Esophagus muscularis mucosa (tissue), 4 donors: ENCODE measurements at regions not wholly inside any gene's neighbourhood (a gene's known extent, or its start where the extent isn't known, plus 50 kb on each side); places are given as distances from the start of the nearest gene placed in this dataset.

Experiments
- DNase-seq: peaks from one replicate; pipeline ENCODE4 v3.0.0-alpha.2; 2017; ENCODE audit errors: extremely low spot score
- H3K27ac ChIP-seq, 4 donors: fragments of 200-600 bp; sonication (generic); replicated peaks in 1 of 4; 1 replicate in 3 of 4; 2 replicates in 1 of 4; pipeline ENCODE4 v1.5.1; 2016 to 2019; ENCODE audit warnings: mild to moderate bottlenecking in 1 of 4
- H3K27me3 ChIP-seq, 4 donors: fragments of 200-600 bp; sonication (generic); one replicate each; pipeline versions ENCODE4 v1.5.1 to v1.6.0; 2016 to 2019
- H3K36me3 ChIP-seq, 4 donors: fragments of 200-600 bp; sonication (generic); one replicate each; pipeline ENCODE4 v1.5.1; 2016 to 2019
- H3K4me1 ChIP-seq, 4 donors: fragments of 200-600 bp; sonication (generic); one replicate each; pipeline ENCODE4 v1.5.1; 2016 to 2019
- H3K4me3 ChIP-seq, 4 donors: fragments of 200-600 bp; sonication (generic); 1 replicate in 2 of 4; 2 replicates in 2 of 4; pipeline ENCODE4 v1.5.1; 2016 to 2019; ENCODE audit warnings: mild to moderate bottlenecking in 4 of 4, moderate library complexity in 1 of 4
- H3K9me3 ChIP-seq, 4 donors: fragments of 200-600 bp; sonication (generic); 1 replicate in 3 of 4; 2 replicates in 1 of 4; pipeline ENCODE4 v1.5.1; 2016 to 2019
- CTCF ChIP-seq, 3 experiments: fragments of 200-600 bp in 2 of 3; fragments of 450-650 bp in 1 of 3; sonication (generic) in 2 of 3; IDR thresholded peaks; one replicate each; pipeline ENCODE4 v1.5.1; 2017 to 2019; ENCODE audit warnings: antibody characterized with exemption in 3 of 3, mild to moderate bottlenecking in 2 of 3, moderate library complexity in 1 of 3
- EP300 ChIP-seq: sonication (generic); formaldehyde crosslinking; IDR thresholded peaks from one replicate; pipeline ENCODE4 v1.6.1; 2017; ENCODE audit warnings: antibody characterized with exemption
- POLR2A ChIP-seq: fragments of 450-650 bp; IDR thresholded peaks from one replicate; pipeline ENCODE4 v1.6.1; 2017; ENCODE audit warnings: antibody characterized with exemption, moderate library complexity, mild to moderate bottlenecking, low read depth
- POLR2AphosphoS5 ChIP-seq, 2 donors: sonication (generic); formaldehyde crosslinking; IDR thresholded peaks; one replicate each; pipeline ENCODE4 v1.6.1; 2017; ENCODE audit warnings: antibody characterized with exemption in 2 of 2
- WGBS: methylation state at CpG from one replicate; pipeline ENCODE4 v1.1.5; 2018; 5-methylcytosine and 5-hydroxymethylcytosine counted together
- intact Hi-C: fragments of 100-400 bp; cut with DNase I; formaldehyde crosslinking; loops from one replicate; pipeline ENCODE4 v1.15.1; 2023

- 47% methylated on average over 3 of the region's 3 CpGs for WGBS
- Histone ChIP-seq H3K27me3 (no peaks in the 10 kb centered on the region), H3K9me3 (no peaks in the 10 kb centered on the region), H3K36me3 (no peaks in the 10 kb centered on the region), H3K4me3 (no peak overlapping the region), H3K4me1 (no peaks in the 10 kb centered on the region), H3K27ac (no peak overlapping the region)
- no peak for DNase-seq
- TF ChIP-seq EP300 (no peak), CTCF (IDR thresholded peaks at IDR 0.05) (no peak), POLR2A (no peak), POLR2AphosphoS5 (IDR thresholded peaks at IDR 0.05) (no peak)
- intact Hi-C loops, result no loop called here
Observed at GRCh38 chr2:126302043-126302442, 353.9 kb upstream of the GYPC start.

- TF ChIP-seq CTCF (IDR thresholded peaks at IDR 0.05) (no peak), EP300 (no peak), POLR2A (no peak), POLR2AphosphoS5 (IDR thresholded peaks at IDR 0.05) (no peak)
- no peaks in the 10 kb centered on the region for H3K9me3 ChIP-seq
- DNase-seq, result no peak
- WGBS, result 65% methylated on average over 5 of the region's 5 CpGs
- H3K27me3 ChIP-seq, result no peaks in the 10 kb centered on the region
- no peaks in the 10 kb centered on the region for H3K4me1 ChIP-seq
- intact Hi-C loops, result no loop called here
- H3K36me3 ChIP-seq, result no peaks in the 10 kb centered on the region
- H3K4me3 ChIP-seq, result no peak overlapping the region
- H3K27ac ChIP-seq, result no peak overlapping the region
Observed at GRCh38 chr2:126303113-126303512, 352.8 kb upstream of the GYPC start.

GRCh38 chr2:126304154-126304553 lies 351.8 kb upstream of the GYPC start:
- 87% methylated on average over 2 of the region's 2 CpGs for WGBS
- intact Hi-C loops, result no loop called here
- H3K36me3 ChIP-seq, result no peaks in the 10 kb centered on the region
- H3K4me3 ChIP-seq, result no peak overlapping the region
- no peak overlapping the region for H3K27ac ChIP-seq
- DNase-seq, result no peak
- H3K9me3 ChIP-seq, result no peaks in the 10 kb centered on the region
- no peaks in the 10 kb centered on the region for H3K4me1 ChIP-seq
- H3K27me3 ChIP-seq, result no peaks in the 10 kb centered on the region
- no peak for TF ChIP-seq CTCF (IDR thresholded peaks at IDR 0.05)
- no peak for TF ChIP-seq POLR2A
- TF ChIP-seq POLR2AphosphoS5 (IDR thresholded peaks at IDR 0.05), result no peak
- TF ChIP-seq EP300, result no peak

DNA sequence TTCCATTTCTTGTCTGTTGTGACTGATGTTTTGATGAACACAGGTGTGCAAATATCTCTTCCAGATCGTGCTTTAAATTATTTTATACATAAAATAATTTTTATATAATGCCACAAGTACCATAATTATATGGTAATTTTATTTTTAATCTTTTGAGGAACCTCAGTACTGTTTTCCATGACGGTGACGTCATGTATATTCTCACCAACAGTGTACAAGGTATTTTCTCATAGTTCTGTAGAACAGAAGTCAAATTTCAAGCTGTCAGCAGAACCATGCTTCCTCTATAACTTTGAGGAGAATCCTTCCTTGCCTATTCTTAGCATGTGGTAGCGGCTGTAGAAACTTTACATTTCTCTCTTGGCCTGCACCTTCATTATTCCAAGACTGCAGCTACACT lies 349.4 kb upstream of the GYPC start:
- no peak for DNase-seq
- no peak overlapping the region for H3K27ac ChIP-seq
- WGBS, result 90% methylated on average over 4 of the region's 4 CpGs
- H3K27me3 ChIP-seq, result no peaks in the 10 kb centered on the region
- intact Hi-C loops, result no loop called here
- TF ChIP-seq CTCF (IDR thresholded peaks at IDR 0.05), result no peak
- TF ChIP-seq EP300, result no peak
- no peak for TF ChIP-seq POLR2AphosphoS5 (IDR thresholded peaks at IDR 0.05)
- no peak for TF ChIP-seq POLR2A
- no peaks in the 10 kb centered on the region for H3K36me3 ChIP-seq
- H3K4me3 ChIP-seq, result no peak overlapping the region
- no peaks in the 10 kb centered on the region for H3K9me3 ChIP-seq
- no peaks in the 10 kb centered on the region for H3K4me1 ChIP-seq

GRCh38 chr2:126307740-126308139 lies 348.2 kb upstream of the GYPC start:
- intact Hi-C loops, result no loop called here
- H3K27ac ChIP-seq, result no peak overlapping the region

More at GRCh38 chr2:126307740-126308139, 348.2 kb upstream of the GYPC start:
- Histone ChIP-seq H3K36me3 (no peaks in the 10 kb centered on the region), H3K9me3 (no peaks in the 10 kb centered on the region), H3K4me1 (no peaks in the 10 kb centered on the region), H3K27me3 (no peaks in the 10 kb centered on the region), H3K4me3 (no peak overlapping the region)
- WGBS, result 71% methylated on average over 8 of the region's 8 CpGs
- TF ChIP-seq EP300, result no peak
- no peak for TF ChIP-seq POLR2AphosphoS5 (IDR thresholded peaks at IDR 0.05)
- no peak for TF ChIP-seq POLR2A
- no peak for TF ChIP-seq CTCF (IDR thresholded peaks at IDR 0.05)
- no peak for DNase-seq
